ENCODE measurements at regions not wholly inside any gene's neighbourhood (a gene's known extent, or its start where the extent isn't known, plus 50 kb on each side); places are given as distances from the start of the nearest gene placed in this dataset.

- TF ChIP-seq CTCF (IDR thresholded peaks at IDR 0.05) (no peak), POLR2A (IDR thresholded peaks at IDR 0.05) (no peak)
Observed at GRCh38 chr15:35627696-35628095, 81.7 kb upstream of the DPH6 start.

Measured in lower leg skin (tissue), 3 donors.